ENCODE measurements at regions not wholly inside any gene's neighbourhood (a gene's known extent, or its start where the extent isn't known, plus 50 kb on each side); places are given as distances from the start of the nearest gene placed in this dataset.

DNA sequence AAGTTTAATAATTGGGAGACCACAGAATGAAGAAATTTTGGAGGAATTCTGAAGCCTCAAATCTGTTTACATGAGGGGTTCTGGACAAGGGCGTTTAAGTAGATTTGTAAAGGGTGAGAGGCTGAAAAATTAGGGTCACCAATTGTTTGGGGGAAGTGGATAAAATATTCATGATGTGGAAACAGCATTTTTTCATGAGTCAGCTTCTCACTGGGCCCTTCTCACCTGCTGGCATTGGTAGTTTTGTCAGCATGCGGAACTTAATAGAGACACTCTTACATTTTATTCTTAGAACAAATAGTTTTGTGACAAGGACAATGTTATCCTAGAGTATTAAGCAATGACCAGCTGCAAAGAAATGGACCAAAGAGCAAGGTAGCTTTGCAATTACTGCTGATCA lies 634.4 kb downstream of the LRFN5 start:
- no peaks in the 10 kb centered on the region for H3K27me3 Mint-ChIP-seq (ENCODE audit: low read depth, poor library complexity)
- H3K27ac Mint-ChIP-seq, result no peak overlapping the region
- H3K36me3 Mint-ChIP-seq (ENCODE audit: low read depth), result no peaks in the 10 kb centered on the region
- DNase-seq, result no peak
- H3K9me3 Mint-ChIP-seq, result peaks cover 39% of the 10 kb centered on the region
- TF ChIP-seq, protein P1, sequence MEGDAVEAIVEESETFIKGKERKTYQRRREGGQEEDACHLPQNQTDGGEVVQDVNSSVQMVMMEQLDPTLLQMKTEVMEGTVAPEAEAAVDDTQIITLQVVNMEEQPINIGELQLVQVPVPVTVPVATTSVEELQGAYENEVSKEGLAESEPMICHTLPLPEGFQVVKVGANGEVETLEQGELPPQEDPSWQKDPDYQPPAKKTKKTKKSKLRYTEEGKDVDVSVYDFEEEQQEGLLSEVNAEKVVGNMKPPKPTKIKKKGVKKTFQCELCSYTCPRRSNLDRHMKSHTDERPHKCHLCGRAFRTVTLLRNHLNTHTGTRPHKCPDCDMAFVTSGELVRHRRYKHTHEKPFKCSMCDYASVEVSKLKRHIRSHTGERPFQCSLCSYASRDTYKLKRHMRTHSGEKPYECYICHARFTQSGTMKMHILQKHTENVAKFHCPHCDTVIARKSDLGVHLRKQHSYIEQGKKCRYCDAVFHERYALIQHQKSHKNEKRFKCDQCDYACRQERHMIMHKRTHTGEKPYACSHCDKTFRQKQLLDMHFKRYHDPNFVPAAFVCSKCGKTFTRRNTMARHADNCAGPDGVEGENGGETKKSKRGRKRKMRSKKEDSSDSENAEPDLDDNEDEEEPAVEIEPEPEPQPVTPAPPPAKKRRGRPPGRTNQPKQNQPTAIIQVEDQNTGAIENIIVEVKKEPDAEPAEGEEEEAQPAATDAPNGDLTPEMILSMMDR (IDR thresholded peaks at IDR 0.05), result no peak
- no peaks in the 10 kb centered on the region for H3K4me1 Mint-ChIP-seq
- H3K4me3 Mint-ChIP-seq, result no peak overlapping the region

DNA sequence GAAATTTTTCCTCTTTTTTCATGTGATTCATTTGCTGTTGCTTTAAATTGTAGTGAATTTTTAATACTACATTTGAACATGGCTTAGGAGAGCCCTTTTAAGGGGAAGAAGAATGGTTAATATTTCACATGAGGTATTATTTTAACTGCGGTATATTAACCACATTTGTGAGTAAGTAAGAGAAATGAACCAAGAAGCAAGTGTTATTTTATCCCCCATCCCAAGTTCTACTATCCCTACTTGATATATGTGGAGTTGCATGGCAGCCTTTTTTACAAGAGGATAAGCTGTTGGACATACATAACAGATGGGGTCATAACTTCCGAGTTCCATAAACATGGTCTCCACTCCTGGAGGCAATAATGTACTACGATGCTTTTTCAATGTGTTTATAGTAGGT lies 623.3 kb downstream of the LRFN5 start:
- H3K27me3 Mint-ChIP-seq (ENCODE audit: low read depth, poor library complexity), result no peaks in the 10 kb centered on the region
- no peak for DNase-seq
- no peak overlapping the region for H3K4me3 Mint-ChIP-seq
- TF ChIP-seq, protein P1 (IDR thresholded peaks at IDR 0.05), result no peak
- H3K27ac Mint-ChIP-seq, result no peak overlapping the region
- no peaks in the 10 kb centered on the region for H3K4me1 Mint-ChIP-seq
- H3K9me3 Mint-ChIP-seq, result peaks cover 8% of the 10 kb centered on the region
- no peaks in the 10 kb centered on the region for H3K36me3 Mint-ChIP-seq (ENCODE audit: low read depth)

DNA sequence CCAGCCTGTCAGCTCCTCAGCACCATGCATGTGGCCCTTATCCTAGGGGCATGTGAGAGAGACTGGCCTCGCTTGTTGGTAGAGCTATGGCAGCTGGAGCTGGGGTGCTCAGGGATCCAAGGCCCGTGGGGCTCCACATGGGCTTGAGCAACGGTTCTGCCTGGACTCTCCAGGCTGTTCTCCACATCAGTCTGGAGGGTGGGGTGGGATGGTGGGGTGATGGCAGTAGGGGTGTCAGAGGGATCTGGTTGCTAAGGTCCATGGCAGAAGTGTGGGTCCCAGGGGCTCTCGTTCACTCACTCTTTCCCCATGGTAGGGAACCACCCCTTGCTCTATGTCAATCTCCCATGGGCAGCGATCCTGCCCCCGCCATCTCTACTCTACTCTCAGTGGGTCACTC lies 622.6 kb downstream of the LRFN5 start:
- no peaks in the 10 kb centered on the region for H3K4me1 Mint-ChIP-seq
- H3K36me3 Mint-ChIP-seq (ENCODE audit: low read depth), result no peaks in the 10 kb centered on the region
- H3K9me3 Mint-ChIP-seq, result peaks cover 8% of the 10 kb centered on the region
- DNase-seq, result no peak
- H3K4me3 Mint-ChIP-seq, result no peak overlapping the region
- TF ChIP-seq, protein P1 (IDR thresholded peaks at IDR 0.05), result no peak
- H3K27ac Mint-ChIP-seq, result no peak overlapping the region
- no peaks in the 10 kb centered on the region for H3K27me3 Mint-ChIP-seq (ENCODE audit: low read depth, poor library complexity)

DNA sequence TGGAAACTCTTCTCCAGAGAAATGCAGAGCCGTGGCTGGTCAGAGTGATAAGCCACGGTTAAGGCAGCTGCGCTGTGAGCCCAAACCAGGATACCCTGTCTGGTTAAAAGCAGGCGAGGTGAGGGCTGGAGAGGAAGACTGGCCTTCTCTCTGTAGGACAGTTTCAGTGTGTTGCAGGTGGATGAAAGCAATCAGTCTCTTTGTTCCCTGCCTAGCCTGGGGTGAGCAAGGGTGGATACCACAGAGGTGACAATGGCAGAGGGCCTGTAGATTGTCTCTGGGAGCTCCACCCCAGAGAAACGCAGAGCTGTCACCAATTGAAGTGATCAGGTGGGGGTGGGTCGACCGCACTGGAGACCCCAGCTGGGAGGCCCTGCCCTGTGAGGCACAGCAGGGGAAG lies 621.9 kb downstream of the LRFN5 start:
- DNase-seq, result no peak
- H3K4me3 Mint-ChIP-seq, result no peak overlapping the region
- H3K9me3 Mint-ChIP-seq, result peaks cover 8% of the 10 kb centered on the region
- no peaks in the 10 kb centered on the region for H3K4me1 Mint-ChIP-seq
- no peaks in the 10 kb centered on the region for H3K27me3 Mint-ChIP-seq (ENCODE audit: low read depth, poor library complexity)
- TF ChIP-seq, protein P1 (IDR thresholded peaks at IDR 0.05), result no peak
- H3K36me3 Mint-ChIP-seq (ENCODE audit: low read depth), result no peaks in the 10 kb centered on the region
- no peak overlapping the region for H3K27ac Mint-ChIP-seq

DNA sequence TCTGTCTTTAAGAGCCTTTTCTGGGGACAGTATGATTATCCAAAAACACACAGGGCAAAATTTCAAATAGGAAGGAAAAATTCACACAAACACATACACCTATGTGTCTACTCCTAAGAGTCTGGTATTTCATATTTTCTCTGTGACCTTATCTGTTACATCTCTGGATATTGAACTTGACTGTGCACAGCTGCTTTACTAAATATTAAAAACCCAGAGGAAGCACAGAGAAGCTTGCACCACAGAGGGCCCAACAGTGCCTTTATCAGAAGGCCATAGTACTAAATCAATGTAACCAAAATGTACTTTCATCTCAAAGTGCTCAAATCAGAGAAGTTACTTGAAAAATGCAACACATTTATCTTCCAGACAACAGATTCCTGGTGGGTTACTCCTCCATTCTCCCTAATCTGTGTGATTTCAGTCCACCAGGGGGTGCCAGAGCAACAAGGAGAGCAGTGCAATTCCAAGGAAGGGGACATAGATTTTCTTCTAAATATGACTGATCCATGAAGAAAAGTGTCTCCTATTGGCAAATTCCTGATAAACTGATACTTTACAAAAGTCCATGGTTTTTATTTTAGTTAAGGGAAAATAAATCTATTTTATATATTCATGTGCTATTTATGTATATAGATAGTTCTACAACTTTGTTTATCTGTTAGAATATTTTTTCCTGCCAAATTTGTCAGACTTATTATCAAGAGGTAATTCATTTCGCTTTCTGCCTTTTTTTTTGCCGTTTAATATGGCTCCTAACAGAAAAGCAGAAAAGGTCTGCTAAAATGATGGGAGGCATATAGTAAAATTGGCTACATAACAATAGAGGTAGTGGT lies 617.6 kb downstream of the LRFN5 start:
- no peaks in the 10 kb centered on the region for H3K27me3 Mint-ChIP-seq (ENCODE audit: low read depth, poor library complexity)
- peaks cover 7% of the 10 kb centered on the region for H3K4me1 Mint-ChIP-seq
- H3K27ac Mint-ChIP-seq, result no peak overlapping the region
- peaks cover 4% of the 10 kb centered on the region for H3K9me3 Mint-ChIP-seq
- peak; percentile 86 for DNase-seq
- H3K36me3 Mint-ChIP-seq (ENCODE audit: low read depth), result no peaks in the 10 kb centered on the region
- TF ChIP-seq, protein P1 (IDR thresholded peaks at IDR 0.05), result peak; percentile 94
- H3K4me3 Mint-ChIP-seq, result no peak overlapping the region

DNA sequence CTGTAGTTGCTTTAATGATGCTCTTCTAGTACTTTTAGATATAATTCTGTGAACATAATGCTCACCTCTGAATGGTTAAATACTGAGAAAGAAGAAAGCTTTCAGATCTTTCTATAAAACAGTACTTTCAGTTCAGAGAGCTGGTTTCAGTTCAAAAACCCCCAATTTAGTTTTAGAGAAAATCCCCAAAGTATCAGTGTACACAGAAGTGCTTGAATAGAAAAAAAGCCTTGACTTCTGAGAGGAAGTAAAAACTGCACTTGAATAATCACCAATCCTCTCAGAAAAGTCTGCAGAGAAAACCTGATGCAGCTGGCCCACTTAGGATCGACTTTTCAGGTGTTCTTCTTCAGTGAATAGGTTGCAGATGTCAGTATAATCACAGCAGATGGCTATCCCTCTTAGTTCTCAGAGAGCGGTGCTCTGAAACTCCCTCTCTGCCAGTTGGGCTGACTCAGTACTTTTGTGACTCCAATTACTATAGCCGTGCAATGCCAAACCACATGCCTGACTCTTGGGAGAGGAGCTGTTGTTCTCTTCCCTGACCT lies 616.3 kb downstream of the LRFN5 start:
- no peaks in the 10 kb centered on the region for H3K27me3 Mint-ChIP-seq (ENCODE audit: low read depth, poor library complexity)
- no peaks in the 10 kb centered on the region for H3K36me3 Mint-ChIP-seq (ENCODE audit: low read depth)
- TF ChIP-seq, protein P1 (IDR thresholded peaks at IDR 0.05), result no peak
- peaks cover 7% of the 10 kb centered on the region for H3K4me1 Mint-ChIP-seq
- no peak overlapping the region for H3K27ac Mint-ChIP-seq
- no peak for DNase-seq
- H3K4me3 Mint-ChIP-seq, result no peak overlapping the region
- peaks cover 4% of the 10 kb centered on the region for H3K9me3 Mint-ChIP-seq

All from nephron progenitor cell (in vitro differentiated cells).